ENCODE measurements at regions not wholly inside any gene's neighbourhood (a gene's known extent, or its start where the extent isn't known, plus 50 kb on each side); places are given as distances from the start of the nearest gene placed in this dataset.

GRCh38 chr13:48600374-48601364 lies 53.1 kb upstream of the CYSLTR2 start:
- TF ChIP-seq CTCF (conservative IDR thresholded peaks at IDR 0.05 in 1 of 2, IDR thresholded peaks at IDR 0.05 in 1 of 2; ENCODE audit: extremely low read depth in 1 of 2, insufficient read depth in 1 of 2, low read depth in 1 of 2, low read length in 2 of 2) (no peak), EZH2 (IDR thresholded peaks at IDR 0.05; ENCODE audit: borderline replicate concordance, low read length) (no peak)
